ENCODE measurements at regions not wholly inside any gene's neighbourhood (a gene's known extent, or its start where the extent isn't known, plus 50 kb on each side); places are given as distances from the start of the nearest gene placed in this dataset.

GRCh38 chr3:113053169-113053568, 62.4 kb downstream of the GTPBP8 start (continued):
- no peak for TF ChIP-seq ATF3 (IDR thresholded peaks at IDR 0.05)

GRCh38 chr3:113054552-113054951, 63.8 kb downstream of the GTPBP8 start:
- TF ChIP-seq GABPA (IDR thresholded peaks at IDR 0.05 in 1 of 2, conservative IDR thresholded peaks at IDR 0.05 in 1 of 2) (no peak), NR2F2 (IDR thresholded peaks at IDR 0.05) (no peak), ZBTB33 (IDR thresholded peaks at IDR 0.05) (no peak), EGR1 (IDR thresholded peaks at IDR 0.05; ENCODE audit: low read depth in 2 of 2) (no peak), MAX (IDR thresholded peaks at IDR 0.05) (no peak), RXRA (IDR thresholded peaks at IDR 0.05) (peak in 1 of 2 donors; percentile 54), FOXA2 (IDR thresholded peaks at IDR 0.05) (peak; percentile 31), HNF4G (IDR thresholded peaks at IDR 0.05) (peak; percentile 3), YY1 (IDR thresholded peaks at IDR 0.05) (no peak), JUND (IDR thresholded peaks at IDR 0.05) (peak; percentile 10 to 62), HNF4A (conservative IDR thresholded peaks at IDR 0.05) (peak; percentile 36 to 61), RAD21 (IDR thresholded peaks at IDR 0.05) (peak in 1 of 2 donors; percentile 51), CTCF (IDR thresholded peaks at IDR 0.05; ENCODE audit: low read depth, low read length, missing input control) (peak; percentile 21), SP1 (IDR thresholded peaks at IDR 0.05) (peak; percentile 35), FOXA1 (IDR thresholded peaks at IDR 0.05) (no peak), ATF3 (IDR thresholded peaks at IDR 0.05) (peak; percentile 54)
- Histone ChIP-seq H3K4me1 (ENCODE audit: control insufficient read depth in 4 of 4, insufficient read depth in 4 of 4, low read length in 3 of 4) (peaks cover 2 to 3% (median 3%) of the 10 kb centered on the region in 4 donors), H3K27ac (ENCODE audit: low read depth in 1 of 2, low read length in 2 of 2) (no peak overlapping the region), H3K36me3 (ENCODE audit: control insufficient read depth in 4 of 4, insufficient read depth in 3 of 4, low read depth in 1 of 4, low read length in 3 of 4) (no peaks in the 10 kb centered on the region), H3K9me3 (ENCODE audit: control insufficient read depth in 4 of 4, low read length in 3 of 4) (no peaks in the 10 kb centered on the region), H3K27me3 (ENCODE audit: control insufficient read depth in 4 of 4, insufficient read depth in 4 of 4, low read length in 3 of 4) (no peaks in the 10 kb centered on the region), H3K9ac (ENCODE audit: low read depth in 1 of 2, low read length in 2 of 2) (no peak overlapping the region), H3K4me3 (ENCODE audit: low read depth in 1 of 3, low read length in 3 of 3) (no peak overlapping the region)
- DNase-seq (ENCODE audit: low spot score) = no peak
- WGBS = 4% methylated on average over 1 of the region's 1 CpG

GRCh38 chr3:113055201-113055600, 64.4 kb downstream of the GTPBP8 start:
- no peaks in the 10 kb centered on the region for H3K36me3 ChIP-seq (ENCODE audit: control insufficient read depth in 4 of 4, insufficient read depth in 3 of 4, low read depth in 1 of 4, low read length in 3 of 4)
- no peaks in the 10 kb centered on the region for H3K9me3 ChIP-seq (ENCODE audit: control insufficient read depth in 4 of 4, low read length in 3 of 4)
- TF ChIP-seq REST (IDR thresholded peaks at IDR 0.05) (no peak), EGR1 (IDR thresholded peaks at IDR 0.05; ENCODE audit: low read depth in 2 of 2) (no peak), HNF4A (conservative IDR thresholded peaks at IDR 0.05) (no peak), FOXA1 (IDR thresholded peaks at IDR 0.05) (no peak), JUND (IDR thresholded peaks at IDR 0.05) (no peak)
- no peak for DNase-seq (ENCODE audit: low spot score)
- no peak overlapping the region for H3K9ac ChIP-seq (ENCODE audit: low read depth in 1 of 2, low read length in 2 of 2)
- H3K4me3 ChIP-seq (ENCODE audit: low read depth in 1 of 3, low read length in 3 of 3) = no peak overlapping the region
- peaks cover 2 to 3% (median 3%) of the 10 kb centered on the region in 4 donors for H3K4me1 ChIP-seq (ENCODE audit: control insufficient read depth in 4 of 4, insufficient read depth in 4 of 4, low read length in 3 of 4)
- no peaks in the 10 kb centered on the region for H3K27me3 ChIP-seq (ENCODE audit: control insufficient read depth in 4 of 4, insufficient read depth in 4 of 4, low read length in 3 of 4)
- H3K27ac ChIP-seq (ENCODE audit: low read depth in 1 of 2, low read length in 2 of 2) = no peak overlapping the region
